Smooth muscle cell (in vitro differentiated cells): ENCODE measurements at regions not wholly inside any gene's neighbourhood (a gene's known extent, or its start where the extent isn't known, plus 50 kb on each side); places are given as distances from the start of the nearest gene placed in this dataset.

ENCODE experiments used
- DNase-seq: peaks from one replicate; lab custom pipeline; 2025; ENCODE audit not compliant: unreplicated experiment; lab: John Stamatoyannopoulos, UW
- H2AFZ ChIP-seq: fragments of 200-600 bp; sonication (generic); 2 replicates; pipeline ENCODE4 v1.6.0; 2016; ENCODE audit warnings: antibody characterized with exemption, low read depth, mild to moderate bottlenecking
- H3F3A ChIP-seq: fragments of 200-600 bp; sonication (generic); 2 replicates; pipeline ENCODE4 v1.6.0; 2017; ENCODE audit warnings: antibody characterized with exemption, low read depth
- H3K27ac ChIP-seq: fragments of 200-600 bp; sonication (generic); 2 replicates; pipeline ENCODE4 v1.5.1; 2016; ENCODE audit warnings: low read depth, mild to moderate bottlenecking
- H3K27me3 ChIP-seq: fragments of 200-600 bp; sonication (generic); 2 replicates; pipeline ENCODE4 v1.6.1; 2016; ENCODE audit warnings: low read depth, mild to moderate bottlenecking
- H3K36me3 ChIP-seq: fragments of 200-600 bp; sonication (generic); 2 replicates; pipeline ENCODE4 v1.5.1; 2016; ENCODE audit warnings: low read depth
- H3K4me1 ChIP-seq: fragments of 200-600 bp; sonication (generic); 2 replicates; pipeline ENCODE4 v1.5.1; 2016; ENCODE audit warnings: low read depth
- H3K4me2 ChIP-seq: fragments of 200-600 bp; sonication (generic); 2 replicates; pipeline ENCODE4 v1.6.0; 2016; ENCODE audit warnings: mild to moderate bottlenecking
- H3K4me3 ChIP-seq: fragments of 200-600 bp; sonication (generic); 2 replicates; pipeline ENCODE4 v1.5.1; 2016; ENCODE audit warnings: mild to moderate bottlenecking
- H3K79me2 ChIP-seq: fragments of 200-600 bp; sonication (generic); 2 replicates; pipeline ENCODE4 v1.6.0; 2016; ENCODE audit warnings: low read depth, mild to moderate bottlenecking
- H3K9ac ChIP-seq: fragments of 200-600 bp; sonication (generic); 2 replicates; pipeline ENCODE4 v1.6.0; 2016; ENCODE audit warnings: low read depth
- H3K9me3 ChIP-seq: fragments of 200-600 bp; sonication (generic); replicated peaks from 2 replicates; pipeline ENCODE4 v1.5.1; 2016; ENCODE audit warnings: low read depth
- H4K20me1 ChIP-seq: fragments of 200-600 bp; sonication (generic); 2 replicates; pipeline ENCODE4 v1.6.0; 2016; ENCODE audit warnings: low read depth
- WGBS: methylation state at CpG from one replicate; pipeline ENCODE4 v1.1.7; 2016; ENCODE audit warnings: low lambda C conversion rate; 5-methylcytosine and 5-hydroxymethylcytosine counted together
- TF ChIP-seq, protein P1 (sequence below): fragments of 200-600 bp; sonication (generic); IDR thresholded peaks from 2 replicates; pipeline ENCODE4 v1.5.1; 2017; ENCODE audit warnings: borderline replicate concordance, mild to moderate bottlenecking, antibody characterized with exemption; ENCODE audit not compliant: insufficient read depth, poor library complexity, severe bottlenecking

DNA sequence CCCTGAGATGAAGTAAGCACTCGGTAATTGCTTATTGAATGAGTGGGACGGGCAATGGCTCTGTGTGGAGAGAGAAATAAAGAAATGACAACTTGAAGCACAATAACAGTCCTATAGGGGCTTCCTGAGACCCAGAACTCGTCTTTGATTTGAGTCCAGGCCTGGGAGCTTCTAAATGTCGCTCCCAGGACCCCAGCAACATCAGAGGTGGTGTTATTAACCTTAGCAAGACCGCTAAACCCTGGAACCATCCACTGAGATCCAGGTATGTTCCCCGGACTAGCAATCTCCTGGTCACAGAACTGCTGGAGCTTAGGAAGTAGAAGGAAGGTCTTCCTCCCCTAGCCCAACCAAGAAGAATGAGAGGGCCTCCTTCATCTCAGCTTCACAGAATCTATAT, 160.0 kb downstream of the MINAR1 start:
- WGBS: 88% methylated on average over 6 of the region's 6 CpGs
- no peak for DNase-seq
- H3K36me3 ChIP-seq: no peaks in the 10 kb centered on the region

DNA sequence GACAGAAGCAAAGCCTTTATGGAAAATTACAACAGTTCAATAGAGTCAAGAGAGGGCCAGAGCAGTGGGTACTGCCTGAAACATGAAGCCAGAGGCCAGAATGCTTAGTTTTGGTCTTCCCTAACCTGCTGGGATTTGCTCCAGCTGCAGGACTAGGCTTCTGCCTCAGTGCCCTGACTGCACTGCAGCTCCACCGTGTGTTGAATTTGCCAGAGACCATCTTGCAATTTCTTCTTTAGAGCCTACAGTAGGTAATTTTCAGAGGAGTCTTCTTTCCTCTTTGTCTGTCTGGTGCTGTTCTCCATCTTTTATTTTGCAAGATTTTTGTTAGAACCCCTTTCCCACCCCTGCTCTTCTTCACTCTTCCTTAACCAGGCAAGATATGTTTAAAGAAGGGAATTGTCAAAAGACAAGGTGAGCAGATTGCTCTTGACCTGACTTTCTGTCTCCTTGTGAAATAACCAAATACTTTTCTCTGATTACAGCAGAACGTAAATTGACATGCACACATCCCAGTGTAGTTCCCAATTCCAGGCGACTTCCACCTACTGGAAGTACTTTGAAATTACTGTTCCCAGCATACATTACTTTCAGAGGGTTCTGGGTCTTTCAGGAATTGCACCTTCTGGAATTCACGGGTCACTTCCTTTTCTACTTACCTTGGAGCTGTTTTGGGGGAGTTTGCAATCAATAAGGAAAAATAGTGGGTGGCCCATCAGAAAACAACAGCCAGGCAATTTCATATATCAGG, 161.2 kb downstream of the MINAR1 start:
- Histone ChIP-seq H3K79me2 (no peaks in the 10 kb centered on the region), H3K4me3 (no peak overlapping the region), H3K4me2 (no peak overlapping the region), H3K36me3 (no peaks in the 10 kb centered on the region), H3K27ac (no peak overlapping the region), H3K27me3 (no peaks in the 10 kb centered on the region), H3K9me3 (no peaks in the 10 kb centered on the region), H3F3A (no peaks in the 10 kb centered on the region), H3K9ac (no peak overlapping the region), H4K20me1 (no peaks in the 10 kb centered on the region), H3K4me1 (no peaks in the 10 kb centered on the region), H2AFZ (peak overlapping the region; percentile 75)
- WGBS: 32% methylated on average over 4 of the region's 4 CpGs
- DNase-seq: no peak
- TF ChIP-seq, protein P1, sequence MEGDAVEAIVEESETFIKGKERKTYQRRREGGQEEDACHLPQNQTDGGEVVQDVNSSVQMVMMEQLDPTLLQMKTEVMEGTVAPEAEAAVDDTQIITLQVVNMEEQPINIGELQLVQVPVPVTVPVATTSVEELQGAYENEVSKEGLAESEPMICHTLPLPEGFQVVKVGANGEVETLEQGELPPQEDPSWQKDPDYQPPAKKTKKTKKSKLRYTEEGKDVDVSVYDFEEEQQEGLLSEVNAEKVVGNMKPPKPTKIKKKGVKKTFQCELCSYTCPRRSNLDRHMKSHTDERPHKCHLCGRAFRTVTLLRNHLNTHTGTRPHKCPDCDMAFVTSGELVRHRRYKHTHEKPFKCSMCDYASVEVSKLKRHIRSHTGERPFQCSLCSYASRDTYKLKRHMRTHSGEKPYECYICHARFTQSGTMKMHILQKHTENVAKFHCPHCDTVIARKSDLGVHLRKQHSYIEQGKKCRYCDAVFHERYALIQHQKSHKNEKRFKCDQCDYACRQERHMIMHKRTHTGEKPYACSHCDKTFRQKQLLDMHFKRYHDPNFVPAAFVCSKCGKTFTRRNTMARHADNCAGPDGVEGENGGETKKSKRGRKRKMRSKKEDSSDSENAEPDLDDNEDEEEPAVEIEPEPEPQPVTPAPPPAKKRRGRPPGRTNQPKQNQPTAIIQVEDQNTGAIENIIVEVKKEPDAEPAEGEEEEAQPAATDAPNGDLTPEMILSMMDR: peak; percentile 38

More for the DNA sequence above, 160.0 kb downstream of the MINAR1 start:
- H3K27me3 ChIP-seq: no peaks in the 10 kb centered on the region
- no peak overlapping the region for H3K27ac ChIP-seq
- H3K79me2 ChIP-seq: no peaks in the 10 kb centered on the region
- no peak overlapping the region for H2AFZ ChIP-seq
- TF ChIP-seq, protein P1: no peak
- H3F3A ChIP-seq: no peaks in the 10 kb centered on the region
- no peak overlapping the region for H3K4me3 ChIP-seq
- H3K4me1 ChIP-seq: no peaks in the 10 kb centered on the region
- no peaks in the 10 kb centered on the region for H3K9me3 ChIP-seq
- H4K20me1 ChIP-seq: no peaks in the 10 kb centered on the region
- H3K4me2 ChIP-seq: no peak overlapping the region
- no peak overlapping the region for H3K9ac ChIP-seq

DNA sequence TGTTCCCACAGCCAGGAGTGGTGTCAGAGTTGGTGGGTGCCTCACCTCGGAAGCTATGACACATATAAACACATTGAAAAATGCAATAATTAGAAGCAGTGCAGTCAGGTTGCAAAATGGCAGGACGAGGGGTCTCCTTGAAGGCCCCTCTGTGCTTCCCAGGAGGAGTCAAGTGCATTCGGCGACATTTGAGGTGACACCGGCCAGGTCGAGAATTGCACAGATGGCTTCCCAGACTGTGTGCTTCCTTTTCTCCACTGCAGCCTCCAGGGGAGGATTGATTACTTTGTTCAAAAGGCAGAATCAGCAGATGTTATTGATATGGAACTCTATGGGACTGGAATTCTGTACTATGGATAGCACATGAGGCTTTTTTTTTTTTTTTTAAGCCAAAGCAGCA, 163.2 kb downstream of the MINAR1 start:
- Histone ChIP-seq H3K9me3 (no peaks in the 10 kb centered on the region), H3K4me3 (no peak overlapping the region), H3K27me3 (no peaks in the 10 kb centered on the region), H3K79me2 (no peaks in the 10 kb centered on the region), H3K9ac (no peak overlapping the region), H4K20me1 (no peaks in the 10 kb centered on the region), H3K4me1 (no peaks in the 10 kb centered on the region), H3K36me3 (no peaks in the 10 kb centered on the region), H3K4me2 (no peak overlapping the region), H3K27ac (no peak overlapping the region), H3F3A (no peaks in the 10 kb centered on the region), H2AFZ (no peak overlapping the region)
- DNase-seq: no peak
- TF ChIP-seq, protein P1: no peak
- WGBS: 90% methylated on average over 6 of the region's 6 CpGs

DNA sequence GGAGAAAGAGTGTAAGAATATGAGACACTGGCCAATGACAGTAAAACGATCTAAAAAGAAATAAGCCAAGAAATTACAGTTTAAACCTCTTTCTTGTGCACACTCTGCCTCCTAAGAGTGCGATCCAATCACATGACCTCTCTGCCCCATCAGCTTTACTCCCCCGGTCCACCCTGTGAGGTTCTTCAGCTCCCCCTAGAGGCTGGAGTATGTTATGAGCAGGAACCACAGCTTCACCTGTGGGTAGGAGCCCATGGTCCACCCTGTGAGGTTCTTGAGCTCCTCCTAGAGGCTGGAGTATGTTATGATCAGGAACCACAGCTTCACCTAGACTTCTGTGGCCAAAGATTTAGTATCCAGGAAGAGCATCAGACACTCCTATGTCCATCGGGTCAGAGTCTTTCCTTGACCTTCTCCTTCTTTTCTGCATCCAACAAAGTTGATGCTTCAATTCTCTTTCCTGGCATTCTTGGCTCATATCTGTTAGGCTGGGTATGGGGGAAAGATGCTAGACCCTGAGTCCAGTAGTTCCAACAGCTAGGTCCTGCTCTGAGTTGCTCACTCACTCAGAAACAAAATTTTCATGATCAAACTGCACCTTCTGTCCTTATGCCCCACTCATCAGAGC, 164.0 kb downstream of the MINAR1 start:
- Histone ChIP-seq H3K9me3 (no peaks in the 10 kb centered on the region), H3K4me3 (no peak overlapping the region)

More for the DNA sequence above, 164.0 kb downstream of the MINAR1 start:
- H4K20me1 ChIP-seq: no peaks in the 10 kb centered on the region
- no peaks in the 10 kb centered on the region for H3K36me3 ChIP-seq
- no peak overlapping the region for H3K4me2 ChIP-seq
- H3F3A ChIP-seq: no peaks in the 10 kb centered on the region
- TF ChIP-seq, protein P1: peak; percentile 80
- no peaks in the 10 kb centered on the region for H3K4me1 ChIP-seq
- 28% methylated on average over 4 of the region's 4 CpGs for WGBS
- no peak overlapping the region for H3K27ac ChIP-seq
- no peak for DNase-seq
- no peaks in the 10 kb centered on the region for H3K27me3 ChIP-seq
- H3K79me2 ChIP-seq: no peaks in the 10 kb centered on the region
- H3K9ac ChIP-seq: no peak overlapping the region
- H2AFZ ChIP-seq: no peak overlapping the region
